ENCODE measurements at regions not wholly inside any gene's neighbourhood (a gene's known extent, or its start where the extent isn't known, plus 50 kb on each side); places are given as distances from the start of the nearest gene placed in this dataset.
"Not testable (repeated sequence)": the region's sequence is repeated elsewhere in the genome, so short reads cannot be mapped to it uniquely, and the experiment has no call there.

DNA sequence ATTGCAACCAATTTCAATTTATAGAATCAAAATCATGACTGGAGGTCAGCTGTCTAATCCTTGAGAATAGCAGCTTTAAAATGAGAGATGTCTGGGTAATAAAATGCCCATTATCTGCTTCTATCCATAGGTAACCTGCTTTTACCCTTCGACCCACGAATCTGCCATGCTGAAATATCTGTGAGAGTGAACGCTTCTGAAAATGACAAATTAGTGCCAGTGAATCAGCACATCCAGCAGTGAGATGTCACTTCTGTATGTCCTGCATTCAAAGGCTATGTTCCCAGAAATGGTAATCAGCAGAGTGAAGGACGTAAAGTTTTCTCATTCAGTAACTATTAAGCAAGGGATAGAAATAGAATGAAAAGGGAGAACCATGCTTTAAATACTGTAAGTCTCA, 532.4 kb upstream of the ITGA1 start:
- Histone ChIP-seq H3K27me3 (ENCODE audit: control insufficient read depth in 1 of 2, insufficient read depth in 2 of 2, low read length in 2 of 2) (no peaks in the 10 kb centered on the region), H3K27ac (ENCODE audit: low read depth in 2 of 2, low read length in 1 of 2) (no peak overlapping the region), H3K36me3 (ENCODE audit: control insufficient read depth in 2 of 2, insufficient read depth in 2 of 2, low read length in 1 of 2) (no peaks in the 10 kb centered on the region), H3K4me1 (ENCODE audit: control insufficient read depth in 2 of 2, insufficient read depth in 2 of 2, low read length in 1 of 2) (no peaks in the 10 kb centered on the region), H3K4me3 (ENCODE audit: low read depth in 1 of 2, low read length in 2 of 2) (no peak overlapping the region), H3K9me3 (ENCODE audit: control insufficient read depth in 2 of 2, insufficient read depth in 1 of 2, low read depth in 1 of 2, low read length in 1 of 2) (no peaks in the 10 kb centered on the region)
- WGBS, 2 donors: 76 to 85% methylated on average over 4 of the region's 4 CpGs

DNA sequence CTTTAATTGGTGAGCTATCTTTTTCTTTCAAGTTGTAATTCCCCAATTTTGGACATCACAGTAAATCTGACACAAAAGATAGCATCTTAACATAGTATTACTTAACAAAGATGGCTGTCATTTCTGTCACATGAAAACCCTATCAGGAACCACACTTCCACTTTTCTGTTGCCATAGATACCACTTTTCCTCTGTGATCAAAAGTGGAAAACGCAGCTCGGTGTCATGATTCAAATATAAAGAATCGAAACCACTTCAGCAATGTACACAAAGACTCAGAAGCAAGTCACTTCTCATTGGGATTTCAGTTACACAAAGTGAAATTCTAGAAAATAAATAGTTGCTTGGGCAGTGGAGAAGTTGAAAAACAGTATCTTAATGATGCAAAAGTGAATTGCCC, 524.9 kb upstream of the ITGA1 start:
- Histone ChIP-seq H3K27ac (ENCODE audit: low read depth in 2 of 2, low read length in 1 of 2) (no peak overlapping the region), H3K4me3 (ENCODE audit: low read depth in 1 of 2, low read length in 2 of 2) (no peak overlapping the region), H3K27me3 (ENCODE audit: control insufficient read depth in 1 of 2, insufficient read depth in 2 of 2, low read length in 2 of 2) (no peaks in the 10 kb centered on the region), H3K9me3 (ENCODE audit: control insufficient read depth in 2 of 2, insufficient read depth in 1 of 2, low read depth in 1 of 2, low read length in 1 of 2) (no peaks in the 10 kb centered on the region), H3K4me1 (ENCODE audit: control insufficient read depth in 2 of 2, insufficient read depth in 2 of 2, low read length in 1 of 2) (no peaks in the 10 kb centered on the region), H3K36me3 (ENCODE audit: control insufficient read depth in 2 of 2, insufficient read depth in 2 of 2, low read length in 1 of 2) (no peaks in the 10 kb centered on the region)
- WGBS, 2 donors: 49% methylated on average over 3 of the region's 3 CpGs

GRCh38 chr5:52269401-52269800, 518.3 kb upstream of the ITGA1 start:
- no peak overlapping the region for H3K4me3 ChIP-seq (ENCODE audit: low read depth in 1 of 2, low read length in 2 of 2)
- H3K27me3 ChIP-seq (ENCODE audit: control insufficient read depth in 1 of 2, insufficient read depth in 2 of 2, low read length in 2 of 2): no peaks in the 10 kb centered on the region
- 77 to 78% methylated on average over 1 of the region's 1 CpG for WGBS, 2 donors
- no peaks in the 10 kb centered on the region for H3K36me3 ChIP-seq (ENCODE audit: control insufficient read depth in 2 of 2, insufficient read depth in 2 of 2, low read length in 1 of 2)
- H3K9me3 ChIP-seq (ENCODE audit: control insufficient read depth in 2 of 2, insufficient read depth in 1 of 2, low read depth in 1 of 2, low read length in 1 of 2): no peaks in the 10 kb centered on the region
- no peak overlapping the region for H3K27ac ChIP-seq (ENCODE audit: low read depth in 2 of 2, low read length in 1 of 2)
- H3K4me1 ChIP-seq (ENCODE audit: control insufficient read depth in 2 of 2, insufficient read depth in 2 of 2, low read length in 1 of 2): no peaks in the 10 kb centered on the region

- H3K27ac ChIP-seq (ENCODE audit: low read depth in 2 of 2, low read length in 1 of 2): no peak overlapping the region
- WGBS, 2 donors: 55 to 59% methylated on average over 4 of the region's 4 CpGs
- H3K9me3 ChIP-seq (ENCODE audit: control insufficient read depth in 2 of 2, insufficient read depth in 1 of 2, low read depth in 1 of 2, low read length in 1 of 2): no peaks in the 10 kb centered on the region
- no peaks in the 10 kb centered on the region for H3K36me3 ChIP-seq (ENCODE audit: control insufficient read depth in 2 of 2, insufficient read depth in 2 of 2, low read length in 1 of 2)
- H3K4me1 ChIP-seq (ENCODE audit: control insufficient read depth in 2 of 2, insufficient read depth in 2 of 2, low read length in 1 of 2): no peaks in the 10 kb centered on the region
- no peaks in the 10 kb centered on the region for H3K27me3 ChIP-seq (ENCODE audit: control insufficient read depth in 1 of 2, insufficient read depth in 2 of 2, low read length in 2 of 2)
- no peak overlapping the region for H3K4me3 ChIP-seq (ENCODE audit: low read depth in 1 of 2, low read length in 2 of 2)
Measured at GRCh38 chr5:52269859-52270258, 517.9 kb upstream of the ITGA1 start.

DNA sequence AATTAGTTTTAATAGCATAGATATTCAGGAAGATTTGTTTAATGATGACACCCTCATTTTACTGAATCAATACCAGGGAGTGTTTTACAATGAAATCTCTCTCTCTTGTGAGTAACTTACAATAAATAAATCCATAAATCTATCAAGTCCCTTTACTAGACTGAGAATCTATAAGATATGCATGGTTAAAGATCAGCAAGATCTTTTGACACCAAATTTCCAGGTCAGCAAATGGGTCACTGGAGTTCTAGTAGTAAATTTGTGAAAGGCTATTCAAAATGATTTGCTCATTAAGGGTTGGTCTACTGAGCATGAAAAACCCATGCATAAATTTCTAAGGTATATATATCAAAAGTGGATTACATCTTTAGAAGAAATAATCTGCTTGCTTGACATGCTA, 512.1 kb upstream of the ITGA1 start:
- Histone ChIP-seq H3K9me3 (ENCODE audit: control insufficient read depth in 2 of 2, insufficient read depth in 1 of 2, low read depth in 1 of 2, low read length in 1 of 2) (peaks cover 0 to 3% of the 10 kb centered on the region in 2 donors), H3K36me3 (ENCODE audit: control insufficient read depth in 2 of 2, insufficient read depth in 2 of 2, low read length in 1 of 2) (no peaks in the 10 kb centered on the region), H3K4me3 (ENCODE audit: low read depth in 1 of 2, low read length in 2 of 2) (no peak overlapping the region), H3K27me3 (ENCODE audit: control insufficient read depth in 1 of 2, insufficient read depth in 2 of 2, low read length in 2 of 2) (no peaks in the 10 kb centered on the region), H3K4me1 (ENCODE audit: control insufficient read depth in 2 of 2, insufficient read depth in 2 of 2, low read length in 1 of 2) (no peaks in the 10 kb centered on the region), H3K27ac (ENCODE audit: low read depth in 2 of 2, low read length in 1 of 2) (no peak overlapping the region)

DNA sequence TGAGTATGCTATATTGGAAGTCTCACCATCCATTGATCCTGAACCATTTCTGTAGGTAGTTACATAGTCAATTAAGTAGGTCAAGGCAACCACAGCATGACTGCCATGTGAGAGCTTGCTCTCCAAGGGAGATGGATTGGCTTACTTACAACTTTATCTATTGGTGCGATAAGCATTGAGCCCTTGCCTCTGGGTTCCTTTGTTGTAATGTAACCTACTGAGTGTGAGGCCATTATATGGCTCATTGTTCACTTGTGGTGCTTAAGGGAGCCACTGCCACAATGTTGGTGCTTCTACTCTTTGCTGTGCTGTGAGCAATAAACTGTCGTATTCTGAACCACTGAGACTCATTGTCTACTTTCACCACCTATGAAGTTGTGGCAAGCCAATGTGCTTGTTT, 510.6 kb upstream of the ITGA1 start:
- Histone ChIP-seq H3K9me3 (ENCODE audit: control insufficient read depth in 2 of 2, insufficient read depth in 1 of 2, low read depth in 1 of 2, low read length in 1 of 2) (peaks cover 0 to 3% of the 10 kb centered on the region in 2 donors), H3K4me3 (ENCODE audit: low read depth in 1 of 2, low read length in 2 of 2) (no peak overlapping the region), H3K27ac (ENCODE audit: low read depth in 2 of 2, low read length in 1 of 2) (no peak overlapping the region), H3K27me3 (ENCODE audit: control insufficient read depth in 1 of 2, insufficient read depth in 2 of 2, low read length in 2 of 2) (no peaks in the 10 kb centered on the region), H3K36me3 (ENCODE audit: control insufficient read depth in 2 of 2, insufficient read depth in 2 of 2, low read length in 1 of 2) (no peaks in the 10 kb centered on the region), H3K4me1 (ENCODE audit: control insufficient read depth in 2 of 2, insufficient read depth in 2 of 2, low read length in 1 of 2) (no peaks in the 10 kb centered on the region)
- 87 to 88% methylated on average over 2 of the region's 2 CpGs for WGBS, 2 donors

DNA sequence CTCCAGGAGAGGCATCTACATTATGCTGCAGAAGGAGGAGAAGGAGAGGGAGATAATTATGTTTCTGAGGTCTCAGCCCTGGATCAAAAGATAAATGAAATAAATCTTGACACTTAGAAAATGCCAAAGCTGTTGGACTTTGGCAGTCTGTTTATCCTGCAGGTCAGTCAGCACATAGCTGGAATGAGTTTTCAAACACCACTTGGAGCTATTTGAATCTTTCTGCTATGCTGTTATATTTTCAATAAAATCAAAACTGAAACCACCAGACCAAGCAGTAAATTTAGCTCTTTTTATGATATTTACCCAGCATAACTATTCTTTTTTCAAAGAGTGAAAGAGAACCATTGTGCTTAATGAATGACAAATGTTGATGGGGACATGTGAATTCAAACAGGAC, 505.1 kb upstream of the ITGA1 start:
- no peaks in the 10 kb centered on the region for H3K27me3 ChIP-seq (ENCODE audit: control insufficient read depth in 1 of 2, insufficient read depth in 2 of 2, low read length in 2 of 2)
- H3K4me3 ChIP-seq (ENCODE audit: low read depth in 1 of 2, low read length in 2 of 2): no peak overlapping the region
- no peak overlapping the region for H3K27ac ChIP-seq (ENCODE audit: low read depth in 2 of 2, low read length in 1 of 2)
- no peaks in the 10 kb centered on the region for H3K4me1 ChIP-seq (ENCODE audit: control insufficient read depth in 2 of 2, insufficient read depth in 2 of 2, low read length in 1 of 2)
- no peaks in the 10 kb centered on the region for H3K9me3 ChIP-seq (ENCODE audit: control insufficient read depth in 2 of 2, insufficient read depth in 1 of 2, low read depth in 1 of 2, low read length in 1 of 2)
- no peaks in the 10 kb centered on the region for H3K36me3 ChIP-seq (ENCODE audit: control insufficient read depth in 2 of 2, insufficient read depth in 2 of 2, low read length in 1 of 2)

DNA sequence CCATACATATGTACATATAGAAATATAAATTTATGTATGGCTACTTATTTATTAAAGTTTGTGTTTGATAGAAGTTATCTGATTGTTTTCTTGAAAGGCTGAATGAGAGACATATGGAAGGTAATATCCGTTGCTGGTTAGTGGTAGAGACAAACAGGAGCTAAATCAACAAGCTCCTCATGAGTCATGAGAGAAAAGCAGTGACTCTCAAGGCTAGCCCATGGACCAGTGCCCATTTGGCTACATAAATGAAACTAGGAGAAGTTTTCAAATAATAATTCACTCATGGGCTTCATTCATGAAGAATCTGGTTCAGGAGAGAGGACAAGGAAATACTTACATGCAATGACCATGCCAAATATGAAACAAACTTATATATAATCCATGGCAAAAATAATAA, 504.5 kb upstream of the ITGA1 start:
- Histone ChIP-seq H3K4me1 (ENCODE audit: control insufficient read depth in 2 of 2, insufficient read depth in 2 of 2, low read length in 1 of 2) (no peaks in the 10 kb centered on the region), H3K36me3 (ENCODE audit: control insufficient read depth in 2 of 2, insufficient read depth in 2 of 2, low read length in 1 of 2) (no peaks in the 10 kb centered on the region), H3K4me3 (ENCODE audit: low read depth in 1 of 2, low read length in 2 of 2) (no peak overlapping the region), H3K9me3 (ENCODE audit: control insufficient read depth in 2 of 2, insufficient read depth in 1 of 2, low read depth in 1 of 2, low read length in 1 of 2) (no peaks in the 10 kb centered on the region), H3K27ac (ENCODE audit: low read depth in 2 of 2, low read length in 1 of 2) (no peak overlapping the region), H3K27me3 (ENCODE audit: control insufficient read depth in 1 of 2, insufficient read depth in 2 of 2, low read length in 2 of 2) (no peaks in the 10 kb centered on the region)
- WGBS, 2 donors: 39 to 51% methylated on average over 1 of the region's 1 CpG

DNA sequence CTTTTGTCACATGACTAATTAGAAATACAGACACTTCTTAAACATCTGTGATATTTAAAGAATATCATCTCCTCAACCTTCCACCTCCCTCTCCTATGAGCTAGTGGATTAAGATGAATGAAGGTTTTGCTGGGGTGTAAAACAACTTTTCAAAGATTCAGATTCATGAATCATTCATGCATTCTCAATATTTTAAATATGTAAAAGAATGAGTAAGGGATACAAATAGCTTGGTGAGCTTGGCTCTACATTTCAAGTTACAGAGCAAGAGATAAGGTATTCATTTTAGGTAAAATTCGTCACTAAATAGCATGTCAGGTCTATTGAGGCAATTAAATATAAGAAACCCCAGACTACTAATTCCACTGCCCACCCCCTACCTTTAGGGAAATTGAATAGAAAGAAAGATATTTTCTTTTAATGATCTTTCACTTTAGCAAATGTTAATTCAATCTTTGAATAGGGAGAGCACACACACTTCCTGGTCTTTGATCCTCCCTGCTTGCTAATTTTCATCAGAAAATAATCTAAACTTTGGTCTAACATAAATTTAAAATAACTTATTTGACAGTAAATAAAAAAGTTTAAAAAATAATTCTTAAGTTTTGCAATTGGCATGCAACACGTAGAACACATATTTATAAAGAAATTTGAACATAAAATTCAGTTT, 486.9 kb upstream of the ITGA1 start:
- no peak overlapping the region for H3K27ac ChIP-seq (ENCODE audit: low read depth in 2 of 2, low read length in 1 of 2)
- H3K4me1 ChIP-seq (ENCODE audit: control insufficient read depth in 2 of 2, insufficient read depth in 2 of 2, low read length in 1 of 2): no peaks in the 10 kb centered on the region
- no peaks in the 10 kb centered on the region for H3K27me3 ChIP-seq (ENCODE audit: control insufficient read depth in 1 of 2, insufficient read depth in 2 of 2, low read length in 2 of 2)
- no peak overlapping the region for H3K4me3 ChIP-seq (ENCODE audit: low read depth in 1 of 2, low read length in 2 of 2)
- peaks cover 0 to 5% of the 10 kb centered on the region in 2 donors for H3K9me3 ChIP-seq (ENCODE audit: control insufficient read depth in 2 of 2, insufficient read depth in 1 of 2, low read depth in 1 of 2, low read length in 1 of 2)
- 57 to 63% methylated on average over 2 of the region's 2 CpGs for WGBS, 2 donors
- H3K36me3 ChIP-seq (ENCODE audit: control insufficient read depth in 2 of 2, insufficient read depth in 2 of 2, low read length in 1 of 2): no peaks in the 10 kb centered on the region

- not testable (repeated sequence) for H3K4me1 ChIP-seq (ENCODE audit: control insufficient read depth in 2 of 2, insufficient read depth in 2 of 2, low read length in 1 of 2); H3K4me3 ChIP-seq (ENCODE audit: low read depth in 1 of 2, low read length in 2 of 2); H3K27ac ChIP-seq (ENCODE audit: low read depth in 2 of 2, low read length in 1 of 2); H3K9me3 ChIP-seq (ENCODE audit: control insufficient read depth in 2 of 2, insufficient read depth in 1 of 2, low read depth in 1 of 2, low read length in 1 of 2); H3K27me3 ChIP-seq (ENCODE audit: control insufficient read depth in 1 of 2, insufficient read depth in 2 of 2, low read length in 2 of 2); H3K36me3 ChIP-seq (ENCODE audit: control insufficient read depth in 2 of 2, insufficient read depth in 2 of 2, low read length in 1 of 2)
- 75 to 79% methylated on average over 9 of the region's 9 CpGs for WGBS, 2 donors
Measured at GRCh38 chr5:52304816-52305215, 482.9 kb upstream of the ITGA1 start.

Data from esophagus (tissue), 2 donors.